Activated CD4-positive, alpha-beta T cell treated with anti-CD3 and anti-CD28 coated beads, Interleukin-2, amount 10 ng/mL, durations not matched to agents 24 days and 14 days (primary cell): ENCODE measurements at regions not wholly inside any gene's neighbourhood (a gene's known extent, or its start where the extent isn't known, plus 50 kb on each side); places are given as distances from the start of the nearest gene placed in this dataset.
"Not testable (repeated sequence)": the region's sequence is repeated elsewhere in the genome, so short reads cannot be mapped to it uniquely, and the experiment has no call there.

Experiments used
- DNase-seq: peaks from one replicate; pipeline ENCODE4 v3.0.0; 2022
- H3K27ac Mint-ChIP-seq: one replicate; pipeline ENCODE4 v1.8.0; 2022; ENCODE audit warnings: mild to moderate bottlenecking, mixed read lengths
- H3K27me3 Mint-ChIP-seq: one replicate; pipeline ENCODE4 v1.8.0; 2022; ENCODE audit warnings: mixed read lengths
- H3K36me3 Mint-ChIP-seq: one replicate; pipeline ENCODE4 v1.8.0; 2022; ENCODE audit warnings: low read depth, mild to moderate bottlenecking, mixed read lengths
- H3K4me1 Mint-ChIP-seq: one replicate; pipeline ENCODE4 v1.8.0; 2021; ENCODE audit warnings: mixed read lengths
- H3K4me3 Mint-ChIP-seq: one replicate; pipeline ENCODE4 v1.8.0; 2022; ENCODE audit warnings: mild to moderate bottlenecking, moderate library complexity, mixed read lengths
- H3K9me3 Mint-ChIP-seq: one replicate; pipeline ENCODE4 v1.8.0; 2021; ENCODE audit warnings: mixed read lengths
- intact Hi-C: fragments of 100-400 bp; cut with micrococcal nuclease; formaldehyde crosslinking; loops from one replicate; pipeline ENCODE4 v1.15.1; 2023

- Mint-ChIP-seq H3K9me3 (no peaks in the 10 kb centered on the region), H3K27ac (no peak overlapping the region), H3K4me1 (no peaks in the 10 kb centered on the region), H3K27me3 (peaks cover 3% of the 10 kb centered on the region), H3K4me3 (no peak overlapping the region), H3K36me3 (no peaks in the 10 kb centered on the region)
- intact Hi-C loops, result no loop called here
- no peak for DNase-seq
These were observed 266.7 kb upstream of the ATP10A start for GRCh38 chr15:26129852-26130251.

DNA sequence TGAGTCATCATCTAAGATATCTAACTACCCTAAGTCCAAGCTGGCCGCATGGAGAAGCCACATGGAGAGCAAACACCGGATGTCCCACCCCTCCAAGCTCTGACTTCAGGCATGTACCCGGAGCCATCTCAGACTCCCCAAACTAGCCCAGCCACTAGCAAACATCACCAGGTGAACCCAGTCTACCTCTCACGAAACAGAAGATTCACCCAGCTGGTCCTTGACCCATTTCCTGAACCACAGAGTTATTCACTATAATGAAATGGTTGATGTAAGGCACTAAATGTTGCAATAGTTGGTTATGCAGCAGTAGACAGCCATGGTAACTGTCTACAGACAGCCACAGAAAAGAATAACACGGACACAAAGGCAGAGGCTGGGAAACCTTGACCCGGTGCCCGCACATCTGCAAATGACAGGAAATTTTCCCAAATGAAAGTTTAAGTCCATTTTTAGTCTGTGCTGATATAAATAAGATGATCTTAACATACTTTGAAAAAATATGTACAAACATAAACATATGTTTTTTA is 265.5 kb upstream of the ATP10A start:
- no peak overlapping the region for H3K27ac Mint-ChIP-seq
- no peak for DNase-seq
- H3K4me3 Mint-ChIP-seq, result no peak overlapping the region
- no peaks in the 10 kb centered on the region for H3K9me3 Mint-ChIP-seq
- peaks cover 3% of the 10 kb centered on the region for H3K27me3 Mint-ChIP-seq
- intact Hi-C loops, result no loop called here
- H3K4me1 Mint-ChIP-seq, result no peaks in the 10 kb centered on the region
- no peaks in the 10 kb centered on the region for H3K36me3 Mint-ChIP-seq

- H3K9me3 Mint-ChIP-seq, result no peaks in the 10 kb centered on the region
- H3K4me1 Mint-ChIP-seq, result no peaks in the 10 kb centered on the region
- no peak overlapping the region for H3K27ac Mint-ChIP-seq
- H3K36me3 Mint-ChIP-seq, result no peaks in the 10 kb centered on the region
- H3K4me3 Mint-ChIP-seq, result no peak overlapping the region
- intact Hi-C loops, result no loop called here
- DNase-seq, result no peak
- peaks cover 3% of the 10 kb centered on the region for H3K27me3 Mint-ChIP-seq
These were observed 263.8 kb upstream of the ATP10A start for GRCh38 chr15:26126819-26127387.

- H3K9me3 Mint-ChIP-seq, result no peaks in the 10 kb centered on the region
- H3K4me3 Mint-ChIP-seq, result no peak overlapping the region
- H3K4me1 Mint-ChIP-seq, result no peaks in the 10 kb centered on the region
- no peak overlapping the region for H3K27ac Mint-ChIP-seq
- no peaks in the 10 kb centered on the region for H3K36me3 Mint-ChIP-seq
- peaks cover 3% of the 10 kb centered on the region for H3K27me3 Mint-ChIP-seq
- intact Hi-C loops, result no loop called here
- DNase-seq, result no peak
These were observed 262.9 kb upstream of the ATP10A start for GRCh38 chr15:26126070-26126469.

GRCh38 chr15:26125664-26126063 is 262.5 kb upstream of the ATP10A start:
- intact Hi-C loops, result no loop called here
- H3K9me3 Mint-ChIP-seq, result no peaks in the 10 kb centered on the region
- no peaks in the 10 kb centered on the region for H3K36me3 Mint-ChIP-seq
- peaks cover 3% of the 10 kb centered on the region for H3K27me3 Mint-ChIP-seq
- no peak overlapping the region for H3K27ac Mint-ChIP-seq
- H3K4me1 Mint-ChIP-seq, result no peaks in the 10 kb centered on the region
- no peak overlapping the region for H3K4me3 Mint-ChIP-seq
- no peak for DNase-seq

- Mint-ChIP-seq H3K9me3 (no peaks in the 10 kb centered on the region), H3K4me3 (no peak overlapping the region), H3K27me3 (no peaks in the 10 kb centered on the region), H3K4me1 (no peaks in the 10 kb centered on the region), H3K27ac (no peak overlapping the region), H3K36me3 (no peaks in the 10 kb centered on the region)
- intact Hi-C loops, result no loop called here
- DNase-seq, result no peak
These were observed 256.2 kb upstream of the ATP10A start for GRCh38 chr15:26119322-26119721.

DNA sequence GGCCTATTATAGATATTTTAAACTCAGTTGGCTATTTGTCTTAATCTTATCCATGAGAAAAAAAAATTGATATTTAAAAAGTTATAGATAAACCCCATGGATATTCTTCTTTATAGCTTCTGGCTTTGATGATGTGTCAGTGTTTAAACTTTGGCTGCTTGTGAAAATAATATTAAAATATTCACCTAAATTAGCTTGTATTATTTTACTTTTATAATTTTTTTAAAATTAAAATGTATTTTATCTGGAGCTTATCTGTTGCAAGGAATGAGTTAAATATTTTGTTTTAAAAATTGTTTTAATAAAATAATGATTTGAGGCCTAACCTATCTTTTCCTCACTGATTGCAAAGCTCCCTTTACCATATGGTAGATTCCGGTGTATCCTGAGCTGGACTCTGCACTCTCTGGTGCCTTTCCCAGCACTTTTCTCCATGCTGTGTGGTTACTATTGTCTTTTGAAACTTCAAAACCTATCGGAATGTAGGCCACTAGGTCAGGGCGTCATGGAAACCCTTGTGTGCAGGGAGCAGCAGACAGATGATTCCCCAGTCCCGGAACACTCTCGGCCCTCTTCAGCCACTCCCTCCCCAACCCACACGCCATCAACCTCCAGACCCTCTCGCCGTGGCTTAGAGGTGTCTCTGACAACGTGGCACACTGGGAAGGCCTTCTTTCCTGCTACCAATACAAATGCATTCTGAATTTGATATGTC is 252.3 kb upstream of the ATP10A start:
- intact Hi-C loops, result no loop called here
- no peaks in the 10 kb centered on the region for H3K4me1 Mint-ChIP-seq
- no peaks in the 10 kb centered on the region for H3K36me3 Mint-ChIP-seq

GRCh38 chr15:26114128-26114527 is 251.0 kb upstream of the ATP10A start:
- DNase-seq, H3K36me3 Mint-ChIP-seq, H3K27ac Mint-ChIP-seq, H3K4me1 Mint-ChIP-seq, H3K4me3 Mint-ChIP-seq, intact Hi-C loops, H3K9me3 Mint-ChIP-seq, H3K27me3 Mint-ChIP-seq: not testable (repeated sequence)

More for the DNA sequence above, 252.3 kb upstream of the ATP10A start:
- no peaks in the 10 kb centered on the region for H3K9me3 Mint-ChIP-seq
- no peaks in the 10 kb centered on the region for H3K27me3 Mint-ChIP-seq
- H3K4me3 Mint-ChIP-seq, result no peak overlapping the region
- DNase-seq, result no peak
- H3K27ac Mint-ChIP-seq, result no peak overlapping the region

DNA sequence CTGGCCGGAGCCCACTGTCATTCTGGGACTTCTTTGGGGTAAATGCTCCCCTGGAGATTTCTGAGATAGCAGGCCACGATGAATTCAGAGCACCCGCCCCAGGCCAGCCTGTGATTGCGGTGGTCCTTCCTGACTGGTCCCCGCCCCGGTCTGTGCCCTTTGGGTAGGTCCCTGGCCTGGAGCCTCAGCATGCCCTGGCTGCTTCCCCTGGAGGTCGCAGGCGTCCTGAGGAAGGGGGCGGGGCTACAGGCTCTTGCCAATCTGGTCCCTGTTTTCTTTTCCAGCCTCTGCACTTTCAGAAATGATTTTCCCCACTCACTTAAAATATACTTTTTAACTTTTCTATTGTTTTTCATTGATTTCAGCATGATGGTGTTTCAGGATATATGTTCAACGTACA is 250.2 kb upstream of the ATP10A start:
- H3K9me3 Mint-ChIP-seq, result no peaks in the 10 kb centered on the region
- no peak for DNase-seq
- H3K4me1 Mint-ChIP-seq, result no peaks in the 10 kb centered on the region
- H3K27ac Mint-ChIP-seq, result no peak overlapping the region
- no peak overlapping the region for H3K4me3 Mint-ChIP-seq
- intact Hi-C loops, result no loop called here
- H3K36me3 Mint-ChIP-seq, result no peaks in the 10 kb centered on the region
- H3K27me3 Mint-ChIP-seq, result no peaks in the 10 kb centered on the region

- Mint-ChIP-seq H3K4me1 (no peaks in the 10 kb centered on the region), H3K9me3 (no peaks in the 10 kb centered on the region), H3K4me3 (no peak overlapping the region), H3K27ac (no peak overlapping the region), H3K27me3 (no peaks in the 10 kb centered on the region), H3K36me3 (no peaks in the 10 kb centered on the region)
- no peak for DNase-seq
- intact Hi-C loops, result no loop called here
These were observed 246.1 kb upstream of the ATP10A start for GRCh38 chr15:26109203-26109602.

GRCh38 chr15:26106556-26106955 is 243.4 kb upstream of the ATP10A start:
- H3K4me3 Mint-ChIP-seq, result no peak overlapping the region
- no peaks in the 10 kb centered on the region for H3K4me1 Mint-ChIP-seq
- peaks cover 2% of the 10 kb centered on the region for H3K27me3 Mint-ChIP-seq
- no peaks in the 10 kb centered on the region for H3K36me3 Mint-ChIP-seq
- intact Hi-C loops, result no loop called here
- H3K27ac Mint-ChIP-seq, result no peak overlapping the region
- DNase-seq, result no peak
- H3K9me3 Mint-ChIP-seq, result no peaks in the 10 kb centered on the region

GRCh38 chr15:26103002-26103404 is 239.9 kb upstream of the ATP10A start:
- intact Hi-C loops, result no loop called here
- H3K4me1 Mint-ChIP-seq, result no peaks in the 10 kb centered on the region
- H3K27ac Mint-ChIP-seq, result no peak overlapping the region
- no peak overlapping the region for H3K4me3 Mint-ChIP-seq
- no peaks in the 10 kb centered on the region for H3K9me3 Mint-ChIP-seq
- no peak for DNase-seq
- H3K36me3 Mint-ChIP-seq, result no peaks in the 10 kb centered on the region
- peaks cover 2% of the 10 kb centered on the region for H3K27me3 Mint-ChIP-seq

- H3K4me1 Mint-ChIP-seq, result no peaks in the 10 kb centered on the region
- no peaks in the 10 kb centered on the region for H3K36me3 Mint-ChIP-seq
- H3K4me3 Mint-ChIP-seq, result no peak overlapping the region
- intact Hi-C loops, result no loop called here
- DNase-seq, result no peak
- peaks cover 2% of the 10 kb centered on the region for H3K27me3 Mint-ChIP-seq
- no peaks in the 10 kb centered on the region for H3K9me3 Mint-ChIP-seq
- no peak overlapping the region for H3K27ac Mint-ChIP-seq
These were observed 239.2 kb upstream of the ATP10A start for GRCh38 chr15:26102365-26102764.

DNA sequence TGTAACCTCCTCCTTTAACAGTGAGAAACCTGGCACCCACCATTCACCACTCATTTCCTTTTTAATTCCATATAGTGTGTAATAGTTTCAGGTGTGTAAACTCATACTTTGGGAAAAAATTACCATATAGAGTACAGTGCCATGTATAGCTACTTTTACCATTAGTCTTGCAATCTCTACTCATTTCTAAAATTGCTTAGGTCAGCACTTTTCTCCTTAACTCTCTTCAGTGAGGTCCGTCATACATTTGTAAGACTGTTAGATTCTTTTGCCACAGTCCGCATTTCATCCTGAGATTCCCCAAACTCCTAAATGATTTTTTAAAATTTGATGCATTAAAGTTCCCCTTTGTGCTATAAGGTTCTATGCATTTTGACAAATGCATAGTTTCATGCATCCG is 238.3 kb upstream of the ATP10A start:
- no peak overlapping the region for H3K27ac Mint-ChIP-seq
- no peaks in the 10 kb centered on the region for H3K36me3 Mint-ChIP-seq
- intact Hi-C loops, result no loop called here
- no peak for DNase-seq
- H3K4me3 Mint-ChIP-seq, result no peak overlapping the region
- no peaks in the 10 kb centered on the region for H3K4me1 Mint-ChIP-seq
- H3K27me3 Mint-ChIP-seq, result peaks cover 3% of the 10 kb centered on the region
- H3K9me3 Mint-ChIP-seq, result no peaks in the 10 kb centered on the region

GRCh38 chr15:26098801-26099200 is 235.7 kb upstream of the ATP10A start:
- H3K9me3 Mint-ChIP-seq, result no peaks in the 10 kb centered on the region
- H3K27me3 Mint-ChIP-seq, result peaks cover 8% of the 10 kb centered on the region
- H3K36me3 Mint-ChIP-seq, result no peaks in the 10 kb centered on the region
- DNase-seq, result no peak
- H3K27ac Mint-ChIP-seq, result no peak overlapping the region
- H3K4me3 Mint-ChIP-seq, result no peak overlapping the region
- no peaks in the 10 kb centered on the region for H3K4me1 Mint-ChIP-seq
- intact Hi-C loops, result no loop called here
